ENCODE measurements at regions not wholly inside any gene's neighbourhood (a gene's known extent, or its start where the extent isn't known, plus 50 kb on each side); places are given as distances from the start of the nearest gene placed in this dataset.

DNA sequence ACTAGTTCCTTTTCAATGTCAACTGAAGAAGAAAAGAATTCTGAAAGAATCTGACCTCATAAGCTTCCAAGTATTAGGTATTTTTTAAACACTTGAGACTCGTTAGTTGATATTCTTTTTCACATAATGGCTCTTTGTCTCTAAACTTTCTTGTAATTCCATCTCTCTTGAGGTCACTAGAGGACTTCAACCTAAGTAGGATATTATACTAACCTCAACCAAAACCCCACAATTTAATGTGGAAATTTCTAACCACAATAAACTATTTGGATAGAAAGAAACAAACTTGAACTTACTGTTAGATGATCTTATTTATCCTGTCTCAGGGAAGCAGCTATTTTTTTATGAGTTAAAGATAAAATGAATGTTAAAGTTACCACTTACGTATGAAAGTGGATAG lies 206.9 kb upstream of the FSIP2 start:
- TF ChIP-seq, protein P1, sequence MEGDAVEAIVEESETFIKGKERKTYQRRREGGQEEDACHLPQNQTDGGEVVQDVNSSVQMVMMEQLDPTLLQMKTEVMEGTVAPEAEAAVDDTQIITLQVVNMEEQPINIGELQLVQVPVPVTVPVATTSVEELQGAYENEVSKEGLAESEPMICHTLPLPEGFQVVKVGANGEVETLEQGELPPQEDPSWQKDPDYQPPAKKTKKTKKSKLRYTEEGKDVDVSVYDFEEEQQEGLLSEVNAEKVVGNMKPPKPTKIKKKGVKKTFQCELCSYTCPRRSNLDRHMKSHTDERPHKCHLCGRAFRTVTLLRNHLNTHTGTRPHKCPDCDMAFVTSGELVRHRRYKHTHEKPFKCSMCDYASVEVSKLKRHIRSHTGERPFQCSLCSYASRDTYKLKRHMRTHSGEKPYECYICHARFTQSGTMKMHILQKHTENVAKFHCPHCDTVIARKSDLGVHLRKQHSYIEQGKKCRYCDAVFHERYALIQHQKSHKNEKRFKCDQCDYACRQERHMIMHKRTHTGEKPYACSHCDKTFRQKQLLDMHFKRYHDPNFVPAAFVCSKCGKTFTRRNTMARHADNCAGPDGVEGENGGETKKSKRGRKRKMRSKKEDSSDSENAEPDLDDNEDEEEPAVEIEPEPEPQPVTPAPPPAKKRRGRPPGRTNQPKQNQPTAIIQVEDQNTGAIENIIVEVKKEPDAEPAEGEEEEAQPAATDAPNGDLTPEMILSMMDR (IDR thresholded peaks at IDR 0.05) = no peak
- TF ChIP-seq, protein P2, sequence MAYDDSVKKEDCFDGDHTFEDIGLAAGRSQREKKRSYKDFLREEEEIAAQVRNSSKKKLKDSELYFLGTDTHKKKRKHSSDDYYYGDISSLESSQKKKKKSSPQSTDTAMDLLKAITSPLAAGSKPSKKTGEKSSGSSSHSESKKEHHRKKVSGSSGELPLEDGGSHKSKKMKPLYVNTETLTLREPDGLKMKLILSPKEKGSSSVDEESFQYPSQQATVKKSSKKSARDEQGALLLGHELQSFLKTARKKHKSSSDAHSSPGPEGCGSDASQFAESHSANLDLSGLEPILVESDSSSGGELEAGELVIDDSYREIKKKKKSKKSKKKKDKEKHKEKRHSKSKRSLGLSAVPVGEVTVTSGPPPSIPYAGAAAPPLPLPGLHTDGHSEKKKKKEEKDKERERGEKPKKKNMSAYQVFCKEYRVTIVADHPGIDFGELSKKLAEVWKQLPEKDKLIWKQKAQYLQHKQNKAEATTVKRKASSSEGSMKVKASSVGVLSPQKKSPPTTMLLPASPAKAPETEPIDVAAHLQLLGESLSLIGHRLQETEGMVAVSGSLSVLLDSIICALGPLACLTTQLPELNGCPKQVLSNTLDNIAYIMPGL (CRISPR knock-in tag; IDR thresholded peaks at IDR 0.05) = no peak
- TF ChIP-seq, protein P3, sequence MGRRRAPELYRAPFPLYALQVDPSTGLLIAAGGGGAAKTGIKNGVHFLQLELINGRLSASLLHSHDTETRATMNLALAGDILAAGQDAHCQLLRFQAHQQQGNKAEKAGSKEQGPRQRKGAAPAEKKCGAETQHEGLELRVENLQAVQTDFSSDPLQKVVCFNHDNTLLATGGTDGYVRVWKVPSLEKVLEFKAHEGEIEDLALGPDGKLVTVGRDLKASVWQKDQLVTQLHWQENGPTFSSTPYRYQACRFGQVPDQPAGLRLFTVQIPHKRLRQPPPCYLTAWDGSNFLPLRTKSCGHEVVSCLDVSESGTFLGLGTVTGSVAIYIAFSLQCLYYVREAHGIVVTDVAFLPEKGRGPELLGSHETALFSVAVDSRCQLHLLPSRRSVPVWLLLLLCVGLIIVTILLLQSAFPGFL (CRISPR knock-in tag; IDR thresholded peaks at IDR 0.05; ENCODE audit: borderline replicate concordance) = no peak
